IPS-18c (cell line): ENCODE measurements at regions not wholly inside any gene's neighbourhood (a gene's known extent, or its start where the extent isn't known, plus 50 kb on each side); places are given as distances from the start of the nearest gene placed in this dataset.

Source experiments
- H3K4me3 ChIP-seq: 2 replicates; pipeline ENCODE4 v1.7.0; 2013; ENCODE audit warnings: low read depth, mild to moderate bottlenecking, low read length, moderate library complexity; ENCODE audit not compliant: insufficient read depth
- H3K9me3 ChIP-seq: one replicate; pipeline ENCODE4 v1.6.1; 2013; ENCODE audit warnings: mild to moderate bottlenecking, low read length, moderate library complexity; ENCODE audit not compliant: control insufficient read depth, insufficient read depth

- Histone ChIP-seq H3K9me3 (no peaks in the 10 kb centered on the region), H3K4me3 (no peak overlapping the region)
Observed at GRCh38 chr11:70510106-70510505, 111.8 kb downstream of the CTTN start.

- H3K4me3 ChIP-seq = no peak overlapping the region
- H3K9me3 ChIP-seq = no peaks in the 10 kb centered on the region
Observed at GRCh38 chr11:70510571-70510970, 112.2 kb downstream of the CTTN start.

GRCh38 chr11:70511345-70511744, 113.0 kb downstream of the CTTN start:
- Histone ChIP-seq H3K9me3 (no peaks in the 10 kb centered on the region), H3K4me3 (no peak overlapping the region)

- H3K4me3 ChIP-seq = no peak overlapping the region
- H3K9me3 ChIP-seq = no peaks in the 10 kb centered on the region
Observed at GRCh38 chr11:70512716-70513115, 114.4 kb downstream of the CTTN start.

- Histone ChIP-seq H3K4me3 (no peak overlapping the region), H3K9me3 (no peaks in the 10 kb centered on the region)
Observed at GRCh38 chr11:70517203-70517602, 118.9 kb downstream of the CTTN start.

GRCh38 chr11:70517988-70518907, 119.9 kb downstream of the CTTN start:
- Histone ChIP-seq H3K9me3 (no peaks in the 10 kb centered on the region), H3K4me3 (no peak overlapping the region)

- no peaks in the 10 kb centered on the region for H3K9me3 ChIP-seq
- H3K4me3 ChIP-seq = no peak overlapping the region
Observed at GRCh38 chr11:70519117-70519516, 120.8 kb downstream of the CTTN start.

GRCh38 chr11:70521475-70522308, 123.4 kb downstream of the CTTN start:
- Histone ChIP-seq H3K4me3 (no peak overlapping the region), H3K9me3 (no peaks in the 10 kb centered on the region)

GRCh38 chr11:70522309-70522592, 123.9 kb downstream of the CTTN start:
- no peaks in the 10 kb centered on the region for H3K9me3 ChIP-seq

GRCh38 chr11:70522593-70523311, 124.4 kb downstream of the CTTN start:
- H3K9me3 ChIP-seq = no peaks in the 10 kb centered on the region

More at GRCh38 chr11:70522309-70522592, 123.9 kb downstream of the CTTN start:
- no peak overlapping the region for H3K4me3 ChIP-seq

GRCh38 chr11:70523384-70524095, 125.2 kb downstream of the CTTN start:
- no peak overlapping the region for H3K4me3 ChIP-seq
- no peaks in the 10 kb centered on the region for H3K9me3 ChIP-seq

More at GRCh38 chr11:70522593-70523311, 124.4 kb downstream of the CTTN start:
- H3K4me3 ChIP-seq = no peak overlapping the region

GRCh38 chr11:70524096-70524922, 126.0 kb downstream of the CTTN start:
- H3K9me3 ChIP-seq = no peaks in the 10 kb centered on the region
- no peak overlapping the region for H3K4me3 ChIP-seq

GRCh38 chr11:70525006-70525405, 126.7 kb downstream of the CTTN start:
- no peak overlapping the region for H3K4me3 ChIP-seq

GRCh38 chr11:70525466-70525865, 127.1 kb downstream of the CTTN start:
- H3K4me3 ChIP-seq = no peak overlapping the region
- no peaks in the 10 kb centered on the region for H3K9me3 ChIP-seq

More at GRCh38 chr11:70525006-70525405, 126.7 kb downstream of the CTTN start:
- H3K9me3 ChIP-seq = no peaks in the 10 kb centered on the region

- no peak overlapping the region for H3K4me3 ChIP-seq
Observed at GRCh38 chr11:70526116-70527045, 128.1 kb downstream of the CTTN start.

More at GRCh38 chr11:70526116-70527045, 128.1 kb downstream of the CTTN start:
- H3K9me3 ChIP-seq = no peaks in the 10 kb centered on the region
